HG03095 (cell line): ENCODE measurements at regions not wholly inside any gene's neighbourhood (a gene's known extent, or its start where the extent isn't known, plus 50 kb on each side); places are given as distances from the start of the nearest gene placed in this dataset.
"Not testable (repeated sequence)": the region's sequence is repeated elsewhere in the genome, so short reads cannot be mapped to it uniquely, and the experiment has no call there.

Source experiments
- ATAC-seq: cut with Tn5 transposase; IDR thresholded peaks from one replicate; pipeline ENCODE4 v1.9.1; 2021; ENCODE audit warnings: moderate library complexity; ENCODE audit not compliant: unreplicated experiment

DNA sequence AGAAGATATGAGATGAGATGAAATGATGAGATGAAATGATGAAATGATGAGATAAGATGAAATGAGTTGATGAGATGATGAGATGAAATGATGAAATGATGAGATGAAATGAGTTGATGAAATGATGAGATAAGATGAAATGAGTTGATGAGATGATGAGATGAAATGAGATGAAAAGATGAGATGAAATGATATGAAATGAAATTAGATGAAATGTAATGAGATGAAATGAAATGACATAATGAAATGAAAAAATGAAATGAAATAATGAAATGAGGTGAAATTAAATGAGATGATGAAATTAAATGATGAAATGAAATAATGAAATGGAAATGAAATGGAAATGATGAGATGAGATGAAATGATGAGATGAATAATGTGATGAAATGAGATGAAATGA lies 231.6 kb downstream of the GOLGA6L6 start:
- ATAC-seq: not testable (repeated sequence)

DNA sequence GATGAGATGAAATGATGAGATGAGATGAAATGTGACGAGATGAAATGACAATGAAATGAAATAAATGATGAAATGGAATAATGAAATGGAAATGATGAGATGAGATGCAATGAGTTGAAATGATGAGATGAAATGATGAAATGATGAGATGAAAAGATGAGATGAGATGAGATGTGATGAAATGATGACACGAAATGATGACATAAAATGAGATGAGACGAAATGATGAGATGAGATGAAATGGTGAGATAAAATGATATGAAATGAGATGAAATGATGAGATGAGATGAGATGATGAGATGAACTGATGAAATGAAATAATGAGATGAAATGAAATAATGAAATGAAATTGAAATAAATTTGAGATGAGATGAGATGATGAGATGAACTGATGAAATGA lies 232.2 kb downstream of the GOLGA6L6 start:
- ATAC-seq: not testable (repeated sequence)

DNA sequence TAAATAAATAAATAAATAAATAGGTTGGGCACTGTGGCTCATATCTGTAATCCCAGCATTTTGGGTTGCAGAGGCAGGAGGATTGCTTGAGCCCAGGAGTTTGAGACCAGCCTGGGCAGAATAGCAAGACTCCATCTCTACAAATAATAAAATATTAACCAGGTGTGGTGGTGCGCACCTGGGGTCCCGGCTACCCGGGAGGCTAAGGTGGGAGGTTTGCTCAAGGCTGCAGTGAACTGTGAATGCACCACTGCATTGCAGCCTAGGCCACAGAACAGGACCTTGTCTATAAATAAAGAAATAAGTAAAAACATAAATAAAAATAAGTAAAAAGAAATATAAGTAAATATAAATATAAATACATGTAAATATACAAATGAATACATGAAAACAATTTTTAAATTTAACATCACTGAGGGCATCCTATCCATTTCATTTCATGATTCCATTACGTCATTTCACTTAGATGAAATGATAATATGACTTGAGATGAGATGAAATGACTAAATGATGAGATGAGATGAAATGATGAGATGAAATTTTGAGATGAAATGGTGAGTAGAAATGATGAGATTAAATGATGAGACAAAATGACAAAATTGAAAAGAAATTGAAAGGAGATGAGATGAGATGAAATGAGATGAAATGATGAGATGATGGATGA lies 233.4 kb downstream of the GOLGA6L6 start:
- ATAC-seq: not testable (repeated sequence)

DNA sequence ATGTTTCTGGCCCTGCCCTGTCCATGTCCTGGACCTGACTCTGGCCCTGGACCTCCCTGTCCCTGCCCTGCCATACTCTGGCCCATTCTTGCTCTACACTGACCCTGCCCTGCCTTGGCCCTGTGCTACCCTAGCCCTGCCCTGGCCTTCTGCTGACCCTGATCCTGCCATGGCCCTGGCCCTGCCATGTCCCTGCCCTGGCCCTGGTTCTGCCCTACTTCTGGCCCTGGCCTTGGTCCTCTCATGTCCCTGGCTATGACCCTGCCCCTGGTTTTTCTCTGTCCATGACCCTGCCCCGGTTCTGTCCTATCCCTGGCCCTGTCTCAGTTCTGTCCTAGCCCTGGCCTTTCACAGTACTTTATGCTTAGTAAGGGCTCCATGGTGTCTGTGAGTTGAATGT lies 234.5 kb downstream of the GOLGA6L6 start:
- ATAC-seq: not testable (repeated sequence)

DNA sequence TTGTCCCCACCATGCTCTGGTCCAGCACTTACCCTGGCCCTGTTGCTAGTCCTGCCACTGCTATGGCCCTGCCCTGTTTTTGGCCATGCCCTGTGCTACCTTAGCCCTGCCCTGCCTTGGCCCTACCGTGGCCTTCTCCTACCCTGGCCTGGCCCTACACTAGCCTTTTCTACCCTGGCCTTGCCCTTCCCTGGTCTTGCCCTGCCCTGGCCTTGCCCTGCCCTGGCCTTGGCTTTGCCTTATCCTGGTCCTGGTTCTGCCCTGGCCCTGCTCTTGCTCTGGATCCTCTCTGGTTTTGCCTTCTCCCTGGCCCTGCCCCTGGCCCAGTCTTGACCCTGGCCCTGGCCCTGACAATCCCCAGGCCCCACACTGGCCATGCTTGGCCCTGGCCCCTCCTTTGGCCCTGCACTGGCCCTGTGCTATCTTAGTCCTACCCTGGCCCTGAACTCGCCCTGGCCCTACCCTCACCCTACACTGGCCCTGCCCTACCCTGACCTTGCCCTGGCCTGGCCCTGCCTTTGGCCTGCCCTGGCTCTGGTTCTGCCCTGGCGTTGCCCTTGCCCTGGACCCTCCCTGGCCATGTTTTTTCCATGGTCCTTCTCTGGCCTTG lies 235.0 kb downstream of the GOLGA6L6 start:
- not testable (repeated sequence) for ATAC-seq

DNA sequence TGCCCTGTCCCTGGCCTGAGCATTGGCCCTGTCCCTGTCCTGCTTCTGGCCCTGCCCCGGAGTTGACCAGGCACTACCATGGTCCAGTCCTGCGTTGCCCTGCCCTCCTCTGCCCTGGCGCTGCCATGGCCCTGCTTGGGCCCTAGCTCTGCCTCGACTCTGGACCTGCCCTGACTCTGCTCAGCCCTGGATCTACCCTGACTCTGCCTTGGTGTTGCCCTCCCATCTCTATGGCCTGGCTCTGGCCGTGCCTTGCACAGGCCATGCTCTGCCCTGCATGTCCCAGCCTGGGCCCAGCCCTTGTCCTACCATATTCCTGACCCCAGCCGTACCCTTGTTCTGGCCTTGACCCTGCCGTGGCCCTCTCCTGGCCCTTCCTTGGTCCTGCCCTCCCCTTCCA lies 235.7 kb downstream of the GOLGA6L6 start:
- not testable (repeated sequence) for ATAC-seq

DNA sequence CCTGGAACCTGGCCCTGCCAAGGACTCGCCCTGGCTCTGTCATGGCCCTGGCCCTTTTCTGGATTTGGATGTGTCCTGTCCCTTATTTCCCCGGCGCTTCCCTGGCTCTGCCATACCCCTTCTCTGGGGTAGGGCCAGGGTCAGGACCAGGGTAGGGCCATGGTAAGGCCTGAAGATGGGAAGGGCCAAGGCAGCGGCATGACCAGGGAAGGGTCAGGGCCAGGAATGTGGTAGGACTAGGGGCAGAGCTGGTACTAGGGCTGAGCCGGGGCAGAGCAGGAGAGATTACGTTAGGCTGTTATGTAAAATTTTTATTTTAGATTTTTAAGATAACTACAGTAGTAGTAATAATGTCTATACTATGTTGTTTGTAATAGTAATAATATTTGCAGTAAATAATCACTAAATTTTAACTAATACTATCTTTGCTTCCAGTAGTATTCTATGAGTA lies 236.6 kb downstream of the GOLGA6L6 start:
- not testable (repeated sequence) for ATAC-seq

DNA sequence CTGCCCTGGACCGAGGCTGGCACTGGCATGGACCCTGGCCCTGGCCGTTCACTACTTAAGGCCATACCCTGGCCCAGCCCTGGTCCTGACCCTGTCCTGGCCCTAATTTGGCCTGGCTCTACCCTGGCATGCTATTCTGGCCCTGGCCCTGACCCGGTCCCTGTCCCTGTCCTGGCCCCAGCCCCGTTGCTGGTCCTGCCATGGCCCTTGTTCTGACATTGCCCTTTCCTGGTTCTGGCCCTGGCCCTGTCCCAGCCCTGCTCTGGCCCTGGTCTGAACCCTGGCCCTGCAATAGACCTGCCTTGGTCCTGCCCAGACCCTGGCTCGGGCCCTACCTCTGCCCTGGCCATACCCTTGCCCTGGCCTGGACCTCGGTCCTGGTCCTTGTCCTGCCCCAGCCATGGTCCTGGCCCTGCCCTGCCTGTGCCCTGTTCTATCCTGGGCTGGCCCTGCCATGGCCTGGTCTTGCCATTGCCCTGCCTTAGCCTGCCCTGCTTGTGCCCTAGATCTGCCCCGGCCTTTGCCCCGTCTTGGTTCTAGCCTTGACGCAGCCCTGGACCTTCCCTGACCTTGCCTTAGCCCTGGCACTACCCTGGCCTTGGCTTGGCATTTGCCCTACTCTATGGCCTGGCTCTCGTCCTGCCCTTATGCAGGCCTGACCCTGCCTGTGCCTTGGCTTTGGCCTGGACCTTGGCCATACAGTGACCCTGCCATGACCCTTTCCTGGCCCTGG lies 237.2 kb downstream of the GOLGA6L6 start:
- not testable (repeated sequence) for ATAC-seq

DNA sequence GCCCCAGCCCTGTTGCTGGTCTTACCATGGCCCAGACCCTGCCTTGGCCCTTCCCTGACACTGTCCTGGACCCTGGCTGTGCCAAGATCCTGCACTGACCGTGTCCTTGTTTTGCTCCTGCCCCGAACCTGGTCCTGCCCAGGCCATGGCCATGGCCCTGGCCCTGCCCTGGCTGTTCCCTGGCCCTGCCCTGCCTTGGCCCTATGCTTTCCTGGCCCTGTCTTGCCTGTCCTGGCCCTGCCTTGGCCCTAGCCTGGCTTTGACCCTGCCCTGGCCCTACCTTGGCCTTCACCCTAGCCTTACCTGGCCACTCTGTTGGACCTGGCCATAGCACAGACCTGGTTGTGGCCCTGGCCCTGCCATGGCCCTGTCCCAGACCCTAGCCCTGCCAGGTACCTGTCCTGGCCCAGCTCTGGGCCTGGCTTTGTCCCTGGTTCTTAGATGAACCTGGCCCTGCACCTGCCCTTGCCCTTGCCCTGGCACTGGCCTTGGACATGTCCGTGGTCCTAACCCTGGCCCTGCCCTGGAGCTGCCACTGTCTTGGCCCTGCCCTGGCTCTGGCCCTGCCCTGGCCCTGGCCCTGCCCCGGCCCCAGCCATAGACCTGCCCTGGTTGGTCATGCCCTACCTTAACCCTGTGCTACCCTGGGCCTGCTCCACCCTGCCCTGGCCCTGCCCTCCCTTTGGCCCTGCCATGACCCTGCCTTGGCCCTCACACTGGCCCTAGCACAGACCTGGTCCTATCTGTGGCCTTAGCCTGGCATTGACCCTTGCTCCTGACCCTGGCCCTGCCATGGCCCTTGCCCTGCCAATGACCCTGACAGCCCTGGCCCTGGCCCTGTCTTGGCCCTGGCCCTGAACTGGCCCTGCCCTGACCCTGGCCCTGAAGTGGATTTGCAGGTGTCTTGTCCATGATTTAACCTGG lies 238.1 kb downstream of the GOLGA6L6 start:
- not testable (repeated sequence) for ATAC-seq

DNA sequence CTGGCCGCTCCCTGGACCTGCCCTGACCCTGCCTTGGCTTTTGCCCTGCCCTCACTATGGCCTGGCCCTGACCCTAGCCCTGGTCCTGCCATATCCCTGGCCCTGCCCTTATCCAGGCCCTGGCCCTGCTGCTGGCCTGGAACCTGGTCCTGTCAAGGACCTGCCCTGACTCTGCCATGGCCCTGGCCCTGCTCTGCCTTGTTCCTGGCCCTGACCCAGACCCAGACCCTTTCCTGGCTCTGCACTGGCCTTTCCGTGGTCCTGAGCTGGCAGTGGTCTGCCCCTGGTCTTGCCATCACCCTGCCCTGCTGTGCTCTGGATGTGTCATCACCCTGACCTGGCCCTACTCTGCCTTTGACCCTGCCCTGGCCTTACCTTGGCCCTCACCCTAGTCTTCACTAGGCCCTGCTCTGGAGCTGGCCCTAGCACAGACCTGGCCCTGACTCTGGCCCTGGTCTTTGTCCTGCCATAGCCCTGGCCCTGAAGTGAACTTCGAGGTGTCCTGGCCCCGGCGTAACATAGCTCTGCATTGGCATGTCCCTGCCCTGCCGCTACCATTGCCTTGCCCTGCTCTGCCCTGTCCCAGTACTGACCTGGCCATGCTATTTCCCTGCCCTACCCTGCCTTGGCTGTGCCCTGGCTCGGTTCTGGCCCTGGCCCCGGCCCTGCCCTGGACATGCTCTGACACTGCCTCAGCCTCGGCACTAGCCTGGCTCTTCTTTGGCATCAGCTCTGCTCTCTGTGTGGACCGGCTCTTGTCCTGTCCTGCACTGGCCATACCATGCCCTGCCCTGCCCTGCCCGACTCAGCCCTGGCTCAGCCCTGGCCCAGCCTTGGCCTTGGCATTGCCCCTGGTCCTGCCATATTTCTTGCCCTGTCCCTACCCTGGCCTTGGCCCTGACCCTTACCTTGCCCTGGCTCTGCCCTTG lies 239.2 kb downstream of the GOLGA6L6 start:
- not testable (repeated sequence) for ATAC-seq

DNA sequence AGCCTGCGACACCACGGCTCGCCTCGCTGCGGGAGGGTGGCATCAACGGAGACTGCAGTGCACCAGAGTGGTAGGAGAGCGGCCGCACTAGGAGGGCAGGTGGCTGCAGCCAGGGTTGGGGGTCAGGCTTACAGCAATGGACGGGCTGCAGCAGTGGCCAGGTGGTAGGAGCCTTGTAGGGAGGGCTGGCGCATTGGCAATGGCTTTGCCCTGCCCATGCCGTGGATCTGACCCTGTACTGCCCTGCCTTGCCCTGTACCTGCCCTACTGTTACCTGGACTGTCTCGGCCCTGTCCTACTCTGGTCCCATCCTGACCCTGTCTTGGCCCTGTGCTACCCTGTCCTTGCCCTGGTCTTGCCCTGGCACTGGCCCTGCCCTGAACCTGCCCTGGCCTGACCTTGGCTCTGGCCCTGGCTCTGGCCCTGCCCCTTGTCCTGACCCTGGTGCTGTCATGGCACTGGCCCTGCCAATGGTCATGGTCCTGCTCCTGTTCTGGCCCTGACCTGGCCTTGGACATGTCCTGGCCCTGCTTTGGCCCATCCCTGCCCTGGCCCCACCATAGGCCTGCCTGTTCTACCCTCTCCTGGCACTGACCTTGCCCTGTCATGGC lies 240.0 kb downstream of the GOLGA6L6 start:
- not testable (repeated sequence) for ATAC-seq

DNA sequence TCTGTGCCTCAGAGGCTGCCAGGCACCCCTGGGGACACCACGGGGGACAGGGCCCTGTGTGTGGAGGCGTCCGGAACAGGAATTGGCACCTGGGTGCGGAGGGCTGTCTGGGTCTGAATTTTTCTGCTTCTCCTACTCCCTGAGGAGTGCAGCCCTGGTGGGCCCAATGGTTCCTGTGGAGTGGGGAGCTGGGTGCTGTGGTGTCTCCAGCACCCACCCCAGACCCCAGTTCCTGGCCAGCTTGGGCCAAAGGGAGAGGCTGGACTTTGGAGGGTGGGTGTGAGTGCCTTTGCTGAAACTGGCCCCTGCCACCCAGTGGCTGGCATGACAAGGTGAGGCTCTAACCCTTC lies 240.6 kb downstream of the GOLGA6L6 start:
- not testable (repeated sequence) for ATAC-seq

DNA sequence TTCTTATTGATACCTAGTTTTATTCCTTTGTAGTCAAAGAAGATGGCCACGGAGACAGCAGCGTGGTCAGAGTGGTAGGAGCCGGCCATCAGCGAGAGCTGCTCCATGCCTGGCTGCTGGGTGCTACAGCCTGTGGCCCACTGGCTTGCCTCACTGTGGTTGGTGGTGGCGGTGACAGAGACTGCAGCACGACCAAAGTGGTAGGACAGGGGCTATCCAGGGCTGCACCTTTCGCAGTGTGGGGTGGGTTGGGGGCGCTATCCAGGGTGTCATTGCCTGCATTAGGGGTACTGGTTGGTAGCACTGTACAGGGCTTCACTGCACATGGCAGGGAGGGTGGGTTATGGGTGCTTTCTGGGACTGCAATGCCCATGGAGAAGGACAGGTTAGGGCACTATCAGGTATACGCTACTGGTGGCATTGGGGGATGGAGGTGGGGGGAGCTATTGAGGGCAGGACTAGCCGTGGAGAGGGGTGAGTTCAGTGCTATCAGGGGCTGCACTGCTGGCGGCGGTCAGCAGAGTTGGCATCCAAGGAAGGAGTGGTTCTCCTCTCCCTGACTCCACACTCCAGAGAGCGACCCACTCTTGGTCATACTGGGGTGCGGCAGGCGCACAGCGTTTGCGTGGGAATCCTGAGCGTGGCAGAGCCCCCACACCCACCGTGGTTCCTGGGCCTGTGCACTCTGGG lies 241.1 kb downstream of the GOLGA6L6 start:
- ATAC-seq: not testable (repeated sequence)

DNA sequence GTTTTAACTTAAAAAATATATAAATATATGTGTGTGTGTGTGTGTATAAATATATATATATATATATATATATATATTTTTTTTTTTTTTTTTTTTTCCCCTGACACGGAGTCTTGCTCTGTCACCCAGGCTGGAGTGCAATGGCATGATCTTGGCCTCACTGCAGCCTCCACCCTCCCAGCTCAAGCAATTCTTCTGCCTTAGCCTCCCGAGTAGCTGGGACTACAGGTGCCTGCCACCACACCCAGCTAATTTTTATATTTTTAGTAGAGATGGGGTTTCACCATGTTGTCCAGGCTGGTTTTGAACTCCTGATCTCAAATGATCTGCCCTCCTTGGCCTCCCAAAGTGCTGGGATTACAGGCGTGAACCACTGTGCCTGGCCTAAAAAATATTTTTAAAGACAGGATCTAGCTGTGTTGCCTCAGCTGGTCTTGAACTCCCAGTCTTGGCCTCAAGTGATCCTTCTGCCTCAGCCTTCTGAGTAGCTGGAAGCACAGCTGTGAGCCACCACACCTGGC lies 243.9 kb downstream of the GOLGA6L6 start:
- not testable (repeated sequence) for ATAC-seq

DNA sequence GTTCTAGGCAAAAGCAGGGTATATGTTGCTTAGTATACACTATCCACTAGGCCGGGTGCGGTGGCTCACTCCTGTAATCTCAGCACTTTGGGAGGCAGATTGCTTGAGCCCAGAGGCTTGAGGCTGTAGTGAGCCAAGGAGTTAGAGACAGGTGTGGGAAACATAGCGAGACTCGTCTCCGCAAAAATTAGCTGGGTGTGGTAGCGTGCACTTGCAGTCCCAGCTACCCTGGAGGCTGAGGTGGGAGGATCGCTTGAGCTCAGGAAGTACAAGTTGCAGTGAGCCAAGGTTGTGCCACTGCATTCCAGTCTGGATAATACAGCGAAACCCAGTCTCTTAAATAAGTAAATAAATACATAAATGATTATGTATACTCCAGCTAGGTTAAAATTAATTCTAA lies 245.3 kb downstream of the GOLGA6L6 start:
- ATAC-seq: not testable (repeated sequence)

DNA sequence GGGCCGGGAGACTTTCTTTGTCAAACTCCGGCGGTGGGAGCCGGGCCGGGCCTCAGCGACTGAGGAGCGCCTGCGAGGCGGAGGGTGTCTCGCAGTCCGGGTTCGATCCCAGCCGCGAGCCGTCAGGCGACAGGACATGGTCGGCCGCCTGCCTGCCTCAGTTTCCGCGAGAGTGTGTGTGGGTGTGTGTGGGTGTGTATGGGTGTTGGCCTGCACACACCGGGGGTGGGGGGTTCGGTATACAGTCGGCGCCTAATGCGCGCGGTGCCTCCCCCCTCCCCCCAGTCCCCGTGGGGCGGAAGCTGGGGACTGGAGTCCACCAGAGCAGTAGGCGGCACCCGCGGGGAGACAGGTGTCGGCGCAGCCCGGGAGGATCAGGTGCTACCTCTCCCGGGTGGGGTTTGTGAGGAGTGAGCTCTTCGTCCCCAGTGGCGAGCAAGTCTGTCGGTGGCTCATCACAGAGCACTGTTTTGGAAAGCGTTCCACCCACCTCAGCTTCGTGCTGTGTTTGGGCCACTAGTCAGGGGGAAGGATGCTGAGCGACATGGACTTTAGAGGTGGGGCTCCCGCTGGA lies 246.3 kb downstream of the GOLGA6L6 start:
- no peak for ATAC-seq

DNA sequence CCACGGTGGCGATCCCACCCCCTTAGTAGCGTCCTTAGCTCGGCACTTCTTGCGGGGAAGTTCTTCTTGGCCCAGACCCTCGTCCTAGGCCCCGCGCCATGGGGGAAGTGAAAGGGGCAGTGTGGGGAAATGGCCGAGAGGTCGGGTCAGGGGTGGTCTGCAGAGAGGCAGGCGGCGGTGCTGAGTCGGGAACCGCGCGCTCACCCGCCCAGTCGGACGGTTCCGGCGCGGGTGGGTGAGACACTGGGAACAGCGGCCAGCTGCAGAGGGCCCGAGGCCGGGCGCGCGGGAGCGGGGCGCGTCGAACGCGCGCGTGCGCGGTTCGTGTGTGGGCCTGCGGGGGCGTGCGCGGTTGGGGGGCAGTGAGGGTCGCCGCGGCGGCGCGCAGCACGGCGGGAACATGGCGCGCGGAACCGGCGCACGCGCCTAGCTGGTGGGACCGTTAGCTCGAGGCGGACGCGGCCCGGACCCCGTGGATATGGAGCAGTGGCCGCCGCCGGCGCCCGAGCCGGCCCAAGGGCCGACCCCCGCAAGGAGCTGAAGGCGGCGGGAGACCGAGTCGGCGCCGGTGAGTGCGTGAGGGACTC lies 246.9 kb downstream of the GOLGA6L6 start:
- no peak for ATAC-seq
